Gastrocnemius medialis (tissue), 4 donors: ENCODE measurements at regions not wholly inside any gene's neighbourhood (a gene's known extent, or its start where the extent isn't known, plus 50 kb on each side); places are given as distances from the start of the nearest gene placed in this dataset.

ENCODE experiments used
- ATAC-seq, 2 donors: fragments of 150-250 bp; one replicate each; pipeline ENCODE4 v1.9.1; 2016
- DNase-seq, 2 donors: peaks; one replicate each; pipeline ENCODE4 v3.0.0-alpha.2; 2019
- H3K27ac ChIP-seq, 4 donors: fragments of 200-600 bp; sonication (generic); 1 replicate in 1 of 4; 2 replicates in 3 of 4; pipeline ENCODE4 v1.5.1; 2016 to 2018; ENCODE audit warnings: mild to moderate bottlenecking in 2 of 4, moderate library complexity in 1 of 4
- H3K27me3 ChIP-seq, 3 donors: fragments of 200-600 bp; sonication (generic) in 2 of 3; 1 replicate in 1 of 3; 2 replicates in 2 of 3; pipeline versions ENCODE4 v1.5.1 to v1.6.0; 2016 to 2019; ENCODE audit warnings: mild to moderate bottlenecking in 1 of 3, moderate library complexity in 1 of 3
- H3K36me3 ChIP-seq, 2 donors: fragments of 200-600 bp; sonication (generic) in 1 of 2; one replicate each; pipeline ENCODE4 v1.5.1; 2017 to 2018
- H3K4me1 ChIP-seq, 2 donors: fragments of 200-600 bp; sonication (generic) in 1 of 2; one replicate each; pipeline ENCODE4 v1.5.1; 2016 to 2017; ENCODE audit warnings: mild to moderate bottlenecking in 2 of 2
- H3K4me3 ChIP-seq, 4 donors: fragments of 200-600 bp; sonication (generic) in 3 of 4; 1 replicate in 1 of 4; 2 replicates in 3 of 4; pipeline ENCODE4 v1.5.1; 2016 to 2019; ENCODE audit warnings: mild to moderate bottlenecking in 2 of 4
- H3K9me3 ChIP-seq, 3 donors: fragments of 200-600 bp; sonication (generic) in 2 of 3; 1 replicate in 1 of 3; 2 replicates in 2 of 3; pipeline ENCODE4 v1.5.1; 2016 to 2019
- CTCF ChIP-seq, 5 experiments: fragments of 450-650 bp in 3 of 5; fragments of 200-600 bp in 2 of 5; sonication (generic) in 2 of 5; IDR thresholded peaks in 4 of 5; conservative IDR thresholded peaks in 1 of 5; 1 replicate in 4 of 5; 2 replicates in 1 of 5; pipeline ENCODE4 v1.5.1; 2016 to 2019; ENCODE audit warnings: antibody characterized with exemption in 5 of 5, mild to moderate bottlenecking in 3 of 5, moderate library complexity in 3 of 5
- POLR2A ChIP-seq, 2 donors: fragments of 450-650 bp; IDR thresholded peaks; one replicate each; pipeline ENCODE4 v1.6.1; 2017; ENCODE audit warnings: antibody characterized with exemption in 2 of 2, mild to moderate bottlenecking in 2 of 2, moderate library complexity in 2 of 2
- in situ Hi-C, 4 donors: fragments of 200-750 bp; cut with MboI; loops; one replicate each; pipeline versions ENCODE4 v1.15.0 to v1.8.0; 2017; ENCODE audit warnings: low sequenced_read_pairs in 4 of 4
- intact Hi-C: fragments of 100-400 bp; cut with DNase I; formaldehyde crosslinking; loops from one replicate; pipeline ENCODE4 v1.15.1; 2023; ENCODE audit warnings: low total_unique reads

GRCh38 chr9:81852820-81853219 lies 75.4 kb upstream of the SPATA31D4 start:
- intact Hi-C loops (no loop called here), in situ Hi-C loops (no loop called here)
- no peaks in the 10 kb centered on the region for H3K36me3 ChIP-seq
- no peaks in the 10 kb centered on the region for H3K9me3 ChIP-seq
- DNase-seq (no peak), ATAC-seq (no peak)
- H3K27me3 ChIP-seq = no peaks in the 10 kb centered on the region
- no peak overlapping the region for H3K4me3 ChIP-seq
- no peak overlapping the region for H3K27ac ChIP-seq
- TF ChIP-seq POLR2A (IDR thresholded peaks at IDR 0.05) = no peak
- no peak for TF ChIP-seq CTCF (IDR thresholded peaks at IDR 0.05 in 4 of 5, conservative IDR thresholded peaks at IDR 0.05 in 1 of 5)
- H3K4me1 ChIP-seq = peaks cover 12 to 22% of the 10 kb centered on the region in 2 donors

DNA sequence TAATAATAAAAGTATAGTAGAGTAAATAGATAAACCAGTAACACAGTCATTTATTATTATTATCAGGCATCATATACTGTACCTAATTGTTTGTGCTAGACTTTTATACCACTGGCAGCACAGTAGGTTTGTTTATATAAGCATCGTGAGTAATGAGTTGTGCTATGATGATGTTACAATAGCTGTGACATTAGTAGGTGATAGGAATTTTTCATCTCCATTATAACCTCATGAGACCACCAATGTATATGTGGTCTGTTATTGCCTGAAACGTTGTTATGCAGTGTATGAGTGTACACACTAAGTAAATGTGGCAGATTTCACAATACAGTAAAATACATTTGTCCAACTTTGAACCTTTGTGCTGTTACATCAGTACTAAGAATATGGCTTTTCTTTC lies 72.7 kb upstream of the SPATA31D4 start:
- Histone ChIP-seq H3K27ac (no peak overlapping the region), H3K27me3 (no peaks in the 10 kb centered on the region), H3K36me3 (no peaks in the 10 kb centered on the region), H3K4me3 (no peak overlapping the region), H3K4me1 (peaks cover 12 to 14% of the 10 kb centered on the region in 2 donors), H3K9me3 (no peaks in the 10 kb centered on the region)
- TF ChIP-seq CTCF (IDR thresholded peaks at IDR 0.05 in 4 of 5, conservative IDR thresholded peaks at IDR 0.05 in 1 of 5) = no peak
- TF ChIP-seq POLR2A (IDR thresholded peaks at IDR 0.05) = no peak
- ATAC-seq (no peak), DNase-seq (no peak)
- in situ Hi-C loops (no loop called here), intact Hi-C loops (no loop called here)

DNA sequence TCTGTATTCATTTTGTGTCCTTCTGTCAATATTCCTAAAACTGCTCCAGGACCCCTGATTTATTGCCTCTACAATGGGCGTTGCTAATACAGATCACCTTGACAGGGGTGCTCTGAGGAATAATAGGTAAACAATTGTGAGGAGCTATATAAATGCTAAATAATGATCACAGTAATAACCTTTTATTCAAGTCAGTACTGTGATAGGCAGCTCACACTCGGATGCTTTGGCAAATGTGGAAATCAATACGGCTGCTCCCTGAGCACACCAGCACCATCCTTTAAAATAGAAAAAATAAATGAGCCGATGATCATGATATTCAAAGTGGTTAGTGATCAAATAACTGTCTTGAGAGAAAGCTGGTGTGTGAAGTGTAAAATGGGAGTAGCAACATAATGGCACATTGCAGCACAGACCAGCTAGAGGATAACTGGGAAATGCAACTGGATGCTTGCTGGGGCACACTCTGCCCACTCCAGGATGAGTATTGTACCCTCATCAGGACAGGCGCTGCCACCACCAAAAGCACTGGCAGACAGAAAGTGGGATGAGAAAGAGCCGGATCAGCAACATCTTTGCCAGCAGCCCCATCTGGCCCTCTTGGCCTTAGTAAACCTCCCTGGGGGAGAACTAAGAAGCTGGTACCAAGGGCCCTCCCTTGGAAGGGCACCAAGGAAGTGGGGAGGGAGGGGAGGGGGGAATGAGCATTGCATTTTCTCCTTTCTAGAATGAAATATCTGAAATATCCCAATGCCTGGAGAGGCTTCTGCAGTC lies 69.4 kb upstream of the SPATA31D4 start:
- no peak for ATAC-seq
- TF ChIP-seq POLR2A (IDR thresholded peaks at IDR 0.05) = no peak
- no peak for TF ChIP-seq CTCF (IDR thresholded peaks at IDR 0.05 in 4 of 5, conservative IDR thresholded peaks at IDR 0.05 in 1 of 5)
- Histone ChIP-seq H3K27ac (no peak overlapping the region), H3K27me3 (no peaks in the 10 kb centered on the region), H3K9me3 (no peaks in the 10 kb centered on the region), H3K36me3 (no peaks in the 10 kb centered on the region), H3K4me1 (no peaks in the 10 kb centered on the region), H3K4me3 (no peak overlapping the region)
- DNase-seq = no peak
- in situ Hi-C loops (no loop called here), intact Hi-C loops (no loop called here)

GRCh38 chr9:81860581-81860980 lies 67.6 kb upstream of the SPATA31D4 start:
- in situ Hi-C loops (no loop called here), intact Hi-C loops (no loop called here)
- H3K27ac ChIP-seq = no peak overlapping the region
- no peaks in the 10 kb centered on the region for H3K36me3 ChIP-seq
- H3K9me3 ChIP-seq = no peaks in the 10 kb centered on the region
- TF ChIP-seq CTCF (IDR thresholded peaks at IDR 0.05 in 4 of 5, conservative IDR thresholded peaks at IDR 0.05 in 1 of 5) (no peak), POLR2A (IDR thresholded peaks at IDR 0.05) (no peak)
- no peak overlapping the region for H3K4me3 ChIP-seq
- no peaks in the 10 kb centered on the region for H3K27me3 ChIP-seq
- DNase-seq (no peak), ATAC-seq (no peak)
- no peaks in the 10 kb centered on the region for H3K4me1 ChIP-seq

DNA sequence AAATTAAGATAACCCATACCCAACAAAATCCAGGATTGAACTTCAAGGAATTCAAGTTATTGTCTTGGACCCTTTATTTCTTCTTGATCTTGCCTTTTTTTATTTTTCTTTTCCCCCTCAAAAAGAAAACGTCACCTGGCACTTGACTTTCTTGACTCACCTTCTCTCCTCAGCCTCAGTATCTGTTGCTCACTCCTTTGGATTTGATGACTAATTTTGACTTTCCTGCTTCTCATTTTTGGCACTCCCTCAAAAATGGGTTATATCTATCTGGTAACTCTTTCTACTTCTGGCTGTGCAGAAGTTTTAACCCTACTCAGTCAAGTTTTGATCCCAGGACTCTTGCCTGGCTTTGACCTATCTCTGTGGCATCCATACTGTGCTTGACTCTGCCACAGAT lies 66.6 kb upstream of the SPATA31D4 start:
- Histone ChIP-seq H3K4me3 (no peak overlapping the region), H3K27me3 (no peaks in the 10 kb centered on the region), H3K4me1 (no peaks in the 10 kb centered on the region), H3K27ac (no peak overlapping the region), H3K9me3 (no peaks in the 10 kb centered on the region), H3K36me3 (no peaks in the 10 kb centered on the region)
- no peak for ATAC-seq
- DNase-seq = no peak
- in situ Hi-C loops = no loop called here
- intact Hi-C loops = no loop called here
- TF ChIP-seq POLR2A (IDR thresholded peaks at IDR 0.05) (no peak), CTCF (IDR thresholded peaks at IDR 0.05 in 4 of 5, conservative IDR thresholded peaks at IDR 0.05 in 1 of 5) (no peak)
